HG03439 (cell line): ENCODE measurements at regions not wholly inside any gene's neighbourhood (a gene's known extent, or its start where the extent isn't known, plus 50 kb on each side); places are given as distances from the start of the nearest gene placed in this dataset.

Source experiments
- ATAC-seq: cut with Tn5 transposase; IDR thresholded peaks from one replicate; pipeline ENCODE4 v1.9.1; 2021; ENCODE audit warnings: mild to moderate bottlenecking, moderate library complexity; ENCODE audit not compliant: unreplicated experiment

DNA sequence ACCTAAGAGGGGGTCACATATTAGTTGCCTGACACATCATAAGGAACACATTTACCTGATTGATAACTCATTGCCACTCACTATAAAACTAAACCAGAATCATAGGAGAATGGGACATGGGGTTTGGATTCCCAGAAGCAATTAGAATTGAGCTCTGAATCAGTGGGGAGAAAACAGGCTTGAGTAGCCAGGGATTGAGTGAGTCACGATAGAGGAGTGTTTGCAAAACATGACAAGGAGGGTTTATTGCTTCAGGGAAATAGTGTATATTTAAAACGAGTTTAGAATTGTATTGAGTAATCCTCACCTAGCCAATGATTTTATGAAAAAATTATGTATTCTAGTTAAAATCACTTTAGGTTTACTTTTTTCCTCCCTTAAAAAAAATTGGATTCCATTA lies 101.1 kb upstream of the THRB start:
- no peak for ATAC-seq

DNA sequence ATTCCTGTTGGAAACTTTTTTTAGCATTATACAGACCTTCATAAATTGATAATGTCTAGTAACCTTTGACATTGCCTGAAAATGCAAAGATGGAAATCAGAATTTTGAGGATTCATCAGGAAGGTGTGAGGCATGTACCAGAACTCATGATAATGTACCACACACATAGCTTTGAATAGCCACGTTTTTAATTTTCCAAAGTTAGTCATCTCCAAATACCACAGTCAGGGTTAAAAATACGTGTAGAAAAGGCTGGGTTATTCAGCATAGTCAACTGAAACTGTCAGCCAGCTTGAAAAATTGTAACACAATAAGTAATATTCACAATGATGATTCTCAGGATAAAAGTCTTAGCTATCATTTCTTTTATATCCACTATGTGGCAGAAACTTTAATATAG lies 102.0 kb upstream of the THRB start:
- ATAC-seq: no peak

DNA sequence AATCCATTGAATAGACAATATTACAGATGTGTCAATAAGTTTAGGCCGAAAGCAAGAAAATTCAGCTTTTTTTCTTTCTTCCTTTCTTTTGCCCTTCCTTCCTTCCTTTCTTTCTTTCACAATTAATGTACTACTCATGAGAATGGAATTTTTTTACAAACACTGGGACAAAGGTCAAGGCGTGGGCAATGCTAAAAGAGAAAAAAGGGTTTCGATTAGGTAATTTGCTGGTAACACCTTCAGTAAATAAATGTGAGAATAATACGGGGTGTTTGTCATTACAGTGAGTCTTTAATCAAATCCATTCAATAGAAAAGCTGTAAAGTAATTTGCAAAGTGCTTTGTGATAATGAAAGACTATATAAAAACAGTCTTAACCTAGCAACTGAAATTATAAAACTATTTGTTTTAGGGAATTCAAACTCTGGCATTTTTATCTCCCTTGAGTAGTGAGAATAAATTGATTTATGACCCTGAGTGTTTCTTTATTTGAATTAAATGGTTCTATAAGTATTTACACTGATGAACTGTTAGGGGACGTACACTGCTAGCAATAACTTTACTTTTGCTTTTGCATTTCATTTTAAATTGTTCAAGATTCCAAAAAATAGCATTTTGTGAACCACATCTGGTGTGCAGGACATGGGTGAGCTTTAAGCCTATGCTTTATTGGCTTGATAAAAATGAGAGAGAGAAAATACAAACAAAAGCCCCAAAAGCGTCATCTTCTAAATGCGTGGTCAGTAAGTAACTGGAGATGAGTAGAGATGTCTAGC lies 104.2 kb upstream of the THRB start:
- ATAC-seq: no peak

DNA sequence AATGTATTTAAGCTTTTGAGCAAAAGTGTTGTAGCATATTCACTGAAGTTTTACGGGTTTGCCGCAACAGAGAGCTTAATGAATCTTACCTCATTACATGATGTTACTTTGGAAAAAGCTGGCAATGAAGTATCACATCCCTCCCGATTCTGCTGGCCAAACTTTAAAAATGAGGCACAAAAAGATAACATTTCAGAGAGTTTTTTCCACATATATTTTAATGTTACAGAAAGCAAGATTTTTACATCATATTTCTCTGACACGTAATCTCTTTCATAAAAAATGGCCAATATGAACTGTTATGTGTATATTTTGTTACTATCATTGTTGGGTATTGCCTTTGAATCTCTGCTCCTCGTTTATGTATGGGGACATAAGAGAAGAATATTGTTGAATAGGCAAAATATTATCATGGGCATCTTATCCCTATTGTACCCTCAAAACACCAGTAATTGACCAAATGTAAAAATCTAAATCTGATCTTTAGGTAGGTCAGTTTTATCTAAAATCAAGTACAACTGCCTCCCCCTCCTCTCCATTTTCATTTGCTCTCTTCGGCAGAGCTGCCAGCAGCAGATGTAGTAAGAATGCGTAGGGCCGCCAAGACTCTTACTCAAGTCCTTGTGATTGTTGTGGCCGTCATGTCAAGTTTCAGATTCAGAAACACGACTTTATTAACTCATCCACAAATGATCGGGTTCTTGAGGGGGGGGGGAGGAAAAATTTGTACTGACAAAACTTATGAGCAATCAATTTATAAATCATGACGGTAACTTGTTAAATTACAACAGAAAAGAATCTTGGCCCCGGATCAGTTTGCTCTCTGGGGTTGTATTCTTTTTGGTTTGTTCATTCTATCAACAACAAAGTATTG lies 106.7 kb upstream of the THRB start:
- no peak for ATAC-seq

DNA sequence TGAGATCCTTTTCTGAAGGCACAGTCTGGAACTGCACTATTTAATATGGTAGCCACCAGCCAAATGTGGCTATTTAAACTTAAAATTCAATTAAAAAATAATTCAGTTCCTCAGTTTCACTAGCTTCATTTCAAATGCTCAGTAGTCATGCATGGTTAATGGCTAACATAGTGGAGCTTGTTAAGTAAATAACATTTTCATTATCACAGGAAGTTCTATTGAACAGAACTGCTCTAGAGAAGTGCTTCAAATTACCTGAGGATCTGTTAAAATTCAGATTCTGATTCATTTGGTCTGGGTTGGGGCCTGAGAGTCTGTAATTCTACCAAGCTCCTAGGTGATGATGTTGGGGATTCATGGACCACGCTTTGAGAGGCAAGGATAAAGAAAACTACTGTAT lies 109.6 kb upstream of the THRB start:
- no peak for ATAC-seq

DNA sequence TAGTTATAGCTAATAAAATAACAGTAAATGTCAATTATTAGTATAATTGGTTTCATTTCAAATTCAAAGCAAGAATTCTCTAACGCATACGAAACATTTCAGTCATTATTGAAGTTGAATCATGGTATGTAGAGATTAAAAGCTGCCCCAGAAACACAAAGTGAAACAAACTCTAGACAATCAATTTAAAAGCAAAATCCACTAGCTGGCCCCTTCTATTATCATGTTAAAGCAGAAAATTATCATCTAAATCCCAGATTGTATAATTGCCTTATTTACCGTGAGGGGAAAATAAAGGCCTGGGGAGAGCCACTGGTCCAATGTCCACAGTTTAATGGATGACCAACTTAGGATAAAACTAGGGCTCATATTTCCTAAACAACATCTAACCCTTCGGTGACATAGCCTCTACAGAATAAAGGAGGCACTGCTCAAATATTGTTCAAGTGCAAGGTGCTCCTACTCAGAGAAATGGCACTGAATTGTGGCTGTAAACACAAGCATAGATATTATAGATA lies 110.9 kb upstream of the THRB start:
- no peak for ATAC-seq

DNA sequence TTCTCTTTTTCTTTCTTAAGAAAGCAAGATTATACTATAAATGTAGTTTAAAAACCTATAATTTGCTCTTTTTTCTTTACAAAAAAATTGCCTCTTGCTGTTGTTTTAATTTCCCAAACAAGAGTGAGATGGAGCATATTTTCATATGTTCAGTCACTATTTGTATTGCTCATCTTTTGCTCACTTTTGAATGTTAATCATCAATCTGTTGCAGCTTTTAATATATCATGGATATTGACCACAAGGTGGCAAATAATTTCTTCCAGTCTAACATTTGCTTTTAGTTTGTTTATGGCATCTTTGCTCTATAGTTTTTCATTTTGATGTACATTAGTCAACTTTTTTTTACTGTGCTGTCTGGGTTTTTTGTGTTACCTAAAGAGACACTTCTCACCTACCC lies 112.6 kb upstream of the THRB start:
- no peak for ATAC-seq

DNA sequence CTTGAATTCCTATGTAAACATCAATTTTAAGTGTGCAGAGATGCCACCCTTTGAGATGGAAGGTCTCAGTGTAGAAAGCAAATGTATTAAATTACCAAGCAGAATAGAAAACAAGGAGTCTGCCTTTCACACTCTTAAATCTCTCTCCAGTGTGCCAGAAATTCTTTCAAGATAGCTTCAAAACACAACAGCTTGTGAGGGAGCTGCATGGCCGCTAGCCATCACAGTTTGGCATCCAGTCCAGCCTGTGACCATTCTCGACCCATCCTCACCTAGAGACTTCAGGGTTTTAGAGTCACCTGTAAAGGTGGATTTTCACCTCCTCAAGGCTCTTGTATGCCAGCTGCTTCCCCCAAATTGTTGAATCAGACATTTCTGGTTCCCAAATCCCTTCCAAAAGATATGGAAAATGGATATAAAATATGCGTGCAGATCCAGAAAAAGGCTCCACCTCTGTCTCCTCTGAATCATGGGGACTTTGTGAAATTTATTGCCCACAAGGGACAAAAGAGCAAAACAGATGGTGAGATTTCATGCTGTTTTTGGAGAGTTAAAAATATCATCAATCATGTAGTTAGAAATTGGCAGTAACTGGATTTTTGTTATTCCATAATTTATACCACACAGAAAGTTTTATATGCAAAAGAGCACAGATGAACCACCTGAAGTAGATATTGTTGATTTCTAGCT lies 114.2 kb upstream of the THRB start:
- no peak for ATAC-seq

DNA sequence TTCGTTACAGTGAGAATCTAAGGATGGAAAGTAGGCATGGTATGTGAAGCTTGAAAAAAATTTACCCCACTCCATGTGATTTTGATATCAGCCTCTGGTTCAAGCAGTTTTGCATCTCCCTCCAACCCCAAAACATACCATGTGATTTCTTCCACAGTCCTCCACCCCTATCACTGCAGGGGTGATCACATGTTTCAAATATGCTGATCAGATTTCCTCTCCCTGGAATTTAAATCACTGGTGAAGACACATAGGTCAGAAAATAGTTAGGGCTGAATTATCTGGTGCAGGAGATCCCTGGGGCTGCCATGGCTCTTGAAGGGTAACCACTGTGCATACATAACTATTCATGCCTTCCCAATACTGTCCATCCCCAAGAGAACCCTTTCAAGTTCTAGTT lies 119.7 kb upstream of the THRB start:
- ATAC-seq: no peak

DNA sequence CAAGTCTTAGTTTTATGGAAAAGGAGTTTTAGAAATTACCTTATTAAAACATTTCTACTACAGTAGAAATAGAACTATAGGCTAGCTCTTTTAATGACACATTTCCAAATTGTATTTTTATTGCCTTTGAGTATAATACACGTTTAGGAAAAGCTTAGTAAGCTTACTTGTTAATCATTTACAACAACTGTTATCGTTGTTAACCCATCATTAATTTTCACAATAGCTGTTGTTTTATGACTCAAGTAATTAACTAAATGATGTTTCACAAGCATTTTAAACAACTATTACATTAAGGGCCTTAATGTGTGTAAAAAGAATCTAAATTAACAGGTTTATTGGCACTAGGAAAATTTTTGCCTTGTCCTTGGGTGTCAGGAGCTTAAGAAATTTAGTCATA lies 120.5 kb upstream of the THRB start:
- ATAC-seq: no peak

DNA sequence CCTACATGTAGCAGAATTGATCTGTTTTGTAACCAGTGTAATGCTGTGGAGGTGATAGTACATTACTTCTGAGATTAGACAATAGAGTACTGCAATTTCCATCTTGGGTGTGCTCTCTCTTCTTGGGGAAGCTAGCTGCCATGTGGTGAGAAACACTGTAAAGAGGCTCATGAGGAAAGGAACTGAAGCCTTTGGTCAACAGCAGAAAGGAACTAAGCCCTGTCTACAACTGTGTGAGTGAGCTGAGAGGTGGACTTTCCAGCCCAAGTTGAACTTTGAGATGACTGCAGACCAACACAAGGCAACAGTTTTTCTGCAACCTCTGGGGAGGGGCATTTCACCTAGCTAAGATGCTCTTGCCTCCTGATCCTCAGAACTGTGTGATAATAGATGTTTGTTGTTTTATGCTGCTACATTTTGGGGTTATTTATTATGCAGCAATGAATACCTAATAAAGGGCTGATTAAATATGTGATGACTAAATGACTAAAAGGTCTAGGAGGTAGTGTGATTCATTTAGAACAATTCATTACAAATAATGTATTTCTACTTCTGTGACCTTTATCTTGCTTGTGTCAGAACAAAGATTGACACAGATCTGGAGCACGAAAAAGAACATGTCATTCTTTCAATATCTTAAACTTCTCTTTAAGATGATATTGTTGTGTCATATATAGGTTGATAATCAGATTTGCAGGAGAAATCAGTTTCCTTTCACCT lies 121.6 kb upstream of the THRB start:
- ATAC-seq: no peak

DNA sequence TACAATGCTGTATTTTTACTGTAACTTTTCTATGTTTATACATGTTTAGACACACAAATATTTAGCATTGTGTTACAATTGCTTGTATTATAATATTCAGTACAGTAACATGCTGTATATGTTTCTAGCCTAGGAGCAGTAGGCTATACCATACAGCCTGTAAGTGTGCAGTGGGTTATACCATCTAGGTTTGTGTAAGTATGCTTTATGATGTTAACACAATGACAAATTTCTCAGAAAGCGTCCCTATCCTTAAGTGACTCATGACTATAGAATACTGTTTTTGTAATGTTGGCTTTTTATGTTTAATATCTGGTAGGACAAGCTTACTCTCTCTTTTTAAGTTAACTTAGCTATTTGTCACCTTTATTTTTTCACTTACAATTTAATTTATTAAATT lies 127.5 kb upstream of the THRB start:
- ATAC-seq: no peak

DNA sequence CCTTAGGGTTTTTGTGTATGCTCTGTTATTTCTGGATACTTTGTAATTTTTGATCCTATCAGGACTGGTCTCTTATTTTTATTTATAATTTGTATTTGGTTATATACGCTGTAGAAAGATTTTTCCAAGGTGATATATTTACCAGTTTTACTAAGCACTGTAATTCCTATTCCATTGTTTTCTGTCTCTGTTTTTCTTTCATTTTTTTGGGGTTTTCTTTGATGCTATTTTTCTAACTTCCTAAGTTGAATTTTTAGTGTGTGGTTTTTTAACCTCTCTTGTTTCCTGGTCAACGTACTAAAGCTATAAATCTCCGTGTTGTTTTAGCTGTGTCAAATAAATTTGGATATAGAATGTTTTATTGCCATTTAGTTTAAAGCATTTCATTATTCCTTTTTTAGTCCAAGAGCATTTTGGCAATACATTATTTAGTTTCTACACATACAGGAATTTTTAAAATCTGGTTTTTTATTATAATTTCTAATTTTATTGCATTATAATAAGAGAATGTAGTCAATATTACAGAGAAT lies 128.1 kb upstream of the THRB start:
- ATAC-seq: no peak

DNA sequence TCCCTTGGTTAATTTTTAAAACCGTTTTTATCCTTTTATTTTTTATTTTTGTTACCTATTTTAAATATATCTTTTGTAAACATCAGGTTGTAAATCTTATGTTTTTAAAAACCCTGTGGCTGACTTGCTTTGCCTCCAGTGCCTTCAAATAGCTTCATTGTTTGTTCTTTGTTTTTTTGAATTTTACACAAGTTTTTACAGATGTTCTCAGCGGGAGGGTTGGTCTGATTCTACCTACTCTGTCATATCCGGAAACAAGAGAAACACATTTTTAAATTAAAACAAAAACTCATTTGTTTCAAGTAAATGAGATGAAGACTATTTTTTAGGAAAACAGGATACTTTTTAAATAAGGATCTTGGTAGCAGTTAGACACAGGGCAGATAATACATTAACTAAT lies 129.0 kb upstream of the THRB start:
- ATAC-seq: no peak

DNA sequence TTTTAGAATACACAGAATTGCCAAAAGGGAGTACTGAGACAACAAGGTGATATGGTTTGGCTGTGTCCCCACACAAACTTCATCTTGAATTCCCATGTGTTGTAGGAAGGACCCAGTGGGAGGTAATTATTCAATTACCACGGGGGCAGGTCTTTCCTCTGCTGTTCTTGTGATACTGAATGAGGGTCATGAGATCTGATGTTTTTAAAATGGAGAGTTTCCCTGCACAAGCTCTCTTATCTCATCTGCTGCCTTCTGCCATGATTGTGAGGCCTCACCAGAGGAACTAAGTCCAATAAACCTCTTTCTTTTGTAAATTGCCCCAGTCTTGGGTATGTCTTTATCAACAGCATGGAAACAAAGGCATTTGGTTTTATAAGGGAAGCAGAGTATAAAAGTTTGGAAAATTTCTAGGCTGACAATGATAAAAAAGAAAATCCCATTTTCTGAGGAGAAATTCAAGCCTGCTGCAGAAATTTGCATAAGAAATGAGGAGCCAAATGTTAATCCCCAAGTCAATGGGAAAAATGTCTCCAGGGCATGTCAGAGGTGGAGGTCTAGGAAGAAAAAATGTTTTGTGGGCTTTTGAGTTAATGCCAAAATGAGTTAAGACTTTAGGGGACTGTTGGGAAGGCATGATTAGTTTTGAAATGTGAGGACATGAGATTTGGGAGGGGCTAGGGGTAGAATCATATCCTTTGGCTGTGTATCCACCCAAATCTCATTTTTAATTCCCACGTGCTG lies 130.5 kb upstream of the THRB start:
- ATAC-seq: no peak

DNA sequence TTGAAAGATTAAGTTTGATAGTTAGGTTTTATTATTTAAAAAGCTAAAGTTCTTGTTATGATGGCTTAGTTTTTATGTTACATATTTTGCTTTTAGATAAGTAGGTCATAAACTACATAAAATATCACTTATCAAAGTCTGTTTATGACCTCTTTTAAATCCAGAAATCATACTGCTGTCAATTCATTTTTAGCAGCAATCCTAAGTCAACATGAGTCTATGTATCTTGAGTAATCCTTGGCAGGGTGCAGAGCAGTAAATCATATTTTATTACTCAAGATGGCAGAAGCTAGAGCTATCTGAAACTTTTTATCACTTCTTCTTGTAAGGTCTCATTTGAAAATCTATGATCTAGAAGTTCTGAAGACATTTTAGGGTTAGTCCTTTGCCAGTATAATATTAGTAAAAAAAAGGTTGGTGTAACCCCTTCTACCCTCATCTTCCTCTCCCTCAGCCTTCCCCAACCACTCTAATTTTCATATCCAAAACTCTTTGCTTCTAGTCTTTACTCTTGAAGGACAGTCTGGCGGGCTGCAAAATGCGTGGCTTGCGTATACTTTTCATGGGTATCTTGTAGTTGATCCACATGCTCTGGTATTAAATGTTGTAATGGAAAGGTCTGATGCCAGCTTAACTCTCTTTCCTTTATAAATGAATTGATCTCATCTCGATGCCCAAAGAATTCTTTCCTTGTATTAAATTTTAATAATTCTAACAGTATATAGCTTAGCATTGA lies 134.0 kb upstream of the THRB start:
- ATAC-seq: no peak

DNA sequence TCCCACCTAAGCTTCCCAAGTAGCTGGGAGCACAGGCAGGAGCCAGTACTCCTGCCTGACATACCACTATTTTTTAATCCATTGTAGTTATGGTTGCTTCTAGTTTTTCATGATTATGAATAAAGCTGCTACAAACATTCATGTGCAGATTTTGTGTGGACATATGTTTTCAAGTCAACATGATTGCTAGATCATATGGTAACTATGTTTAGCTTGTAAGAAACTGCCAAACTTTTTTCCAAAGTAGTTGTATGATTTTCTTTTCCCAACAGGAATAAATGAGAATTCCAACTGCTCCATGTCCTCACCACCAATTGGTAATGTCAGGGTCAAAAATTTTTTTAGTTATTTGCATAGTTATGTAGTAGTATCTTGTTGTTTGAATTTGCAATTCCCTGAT lies 136.8 kb upstream of the THRB start:
- ATAC-seq: no peak

DNA sequence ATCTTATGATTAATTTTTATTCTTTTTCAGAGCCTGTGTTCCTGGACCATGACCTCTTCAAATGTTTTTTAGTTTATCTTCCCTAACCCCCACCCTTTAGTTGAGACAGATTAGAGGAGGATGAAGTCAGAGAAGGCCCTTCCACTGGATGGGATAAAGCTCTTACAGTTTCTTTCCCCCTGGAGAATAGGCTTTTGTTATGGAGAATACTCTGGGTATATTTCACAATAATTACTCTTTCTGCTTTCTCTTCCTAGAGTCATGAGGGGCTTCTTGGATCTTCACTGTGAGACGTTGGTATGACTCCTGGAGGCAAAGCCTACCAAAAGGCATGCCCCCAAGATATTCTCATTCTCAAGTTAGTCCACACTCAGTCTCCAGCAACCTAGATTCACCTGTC lies 144.4 kb upstream of the THRB start:
- no peak for ATAC-seq
